GM12878 (cell line): ENCODE measurements at regions not wholly inside any gene's neighbourhood (a gene's known extent, or its start where the extent isn't known, plus 50 kb on each side); places are given as distances from the start of the nearest gene placed in this dataset.

Experiments used
- ATAC-seq: fragments of 200-7000 bp; cut with Tn5 transposase; 3 replicates; pipeline ENCODE4 v1.9.1; 2020; ENCODE audit warnings: mild to moderate bottlenecking, moderate library complexity
- BruUV-seq: library from RNA; stranded (reverse); fragments of 400-500 nt; replicated peaks from 2 replicates; lab custom pipeline; 2021; lab: Mats Ljungman, UMichigan
- CTCF ChIA-PET: fragments of 300-600 bp; sonication (Branson Sonifier 250); formaldehyde crosslinking; extraction: SDS; loops from one replicate; lab custom pipeline; 2021; ENCODE audit warnings: inconsistent platforms; lab: Yijun Ruan, JAX
- POLR2A ChIA-PET: fragments of 350-600 bp; formaldehyde crosslinking; extraction: SDS; loops from one replicate; lab custom pipeline; 2021; ENCODE audit warnings: inconsistent platforms; lab: Charles Lee
- RAD21 ChIA-PET: fragments of 300-600 bp; sonication (Branson Sonifier 250); formaldehyde crosslinking; loops from one replicate; lab custom pipeline; 2023; ENCODE audit warnings: antibody characterized with exemption; ENCODE audit not compliant: unreplicated experiment; lab: Charles Lee
- SMC1A ChIA-PET: fragments of 300-600 bp; sonication (Branson Sonifier 250); formaldehyde crosslinking; loops from one replicate; lab custom pipeline; 2023; ENCODE audit not compliant: unreplicated experiment, uncharacterized antibody; lab: Charles Lee
- DNase-seq: peaks from one replicate; pipeline ENCODE4 v3.0.0-alpha.2; 2011; ENCODE audit warnings: low read depth, low spot score
- FAIRE-seq: peaks from 3 replicates; lab custom pipeline; 2011; peaks lifted over from hg19 to GRCh38; lab: Jason Lieb, UNC
- H2AFZ ChIP-seq: 2 replicates; pipeline ENCODE4 v1.6.0; 2011; ENCODE audit warnings: low read depth, low read length, control low read depth; ENCODE audit not compliant: control insufficient read depth
- H3K27ac ChIP-seq: 2 replicates; pipeline ENCODE4 v1.5.1; 2011; ENCODE audit warnings: control low read depth; ENCODE audit not compliant: control insufficient read depth, insufficient read depth
- H3K27me3 ChIP-seq, 2 experiments: replicated peaks in 1 of 2; 2 replicates each; pipeline versions ENCODE4 v1.6.0 to v1.6.1; 2011; ENCODE audit warnings: low read length in 1 of 2; ENCODE audit not compliant: control insufficient read depth in 2 of 2, insufficient read depth in 2 of 2
- H3K36me3 ChIP-seq, 2 experiments: 2 replicates each; pipeline ENCODE4 v1.5.1; 2011; ENCODE audit warnings: low read length in 1 of 2; ENCODE audit not compliant: control insufficient read depth in 2 of 2, insufficient read depth in 2 of 2
- H3K4me1 ChIP-seq: 2 replicates; pipeline ENCODE4 v1.6.1; 2011; ENCODE audit warnings: mild to moderate bottlenecking, low read length, moderate library complexity, mixed read lengths; ENCODE audit not compliant: control insufficient read depth, insufficient read depth
- H3K4me2 ChIP-seq: 2 replicates; pipeline ENCODE4 v1.6.0; 2011; ENCODE audit warnings: control low read depth; ENCODE audit not compliant: control insufficient read depth, insufficient read depth
- H3K4me3 ChIP-seq: fragments of 200-600 bp; sonication (generic); 2 replicates; pipeline ENCODE4 v1.5.1; 2016
- H3K79me2 ChIP-seq: 2 replicates; pipeline ENCODE4 v1.6.0; 2011; ENCODE audit warnings: low read length; ENCODE audit not compliant: control insufficient read depth, insufficient read depth
- H3K9ac ChIP-seq: 2 replicates; pipeline ENCODE4 v1.8.0; 2011; ENCODE audit warnings: low read length, control low read depth, mixed read lengths; ENCODE audit not compliant: control insufficient read depth, insufficient read depth
- H3K9me3 ChIP-seq: replicated peaks from 3 replicates; pipeline ENCODE4 v1.5.1; 2011; ENCODE audit warnings: mild to moderate bottlenecking, low read length; ENCODE audit not compliant: control insufficient read depth, insufficient read depth
- H4K20me1 ChIP-seq: 2 replicates; pipeline ENCODE4 v1.6.0; 2011; ENCODE audit not compliant: control insufficient read depth, insufficient read depth
- EP300 ChIP-seq, 2 experiments: fragments of 150-350 bp in 1 of 2; IDR thresholded peaks; 2 replicates each; pipeline ENCODE4 v1.6.1; 2011 to 2012; ENCODE audit warnings: low read depth in 2 of 2, low read length in 2 of 2, borderline replicate concordance in 1 of 2, improper control_type of control experiment in 1 of 2, inconsistent platforms in 1 of 2; ENCODE audit not compliant: control insufficient read depth in 1 of 2
- GABPA ChIP-seq: IDR thresholded peaks from 2 replicates; pipeline ENCODE4 v1.6.1; 2014; ENCODE audit warnings: antibody characterized with exemption, low read depth, mild to moderate bottlenecking, inconsistent platforms
- LARP7 ChIP-seq: fragments of 450-650 bp; IDR thresholded peaks from 2 replicates; pipeline ENCODE4 v1.6.1; 2017; ENCODE audit warnings: mild to moderate bottlenecking
- NFIC ChIP-seq: IDR thresholded peaks from 2 replicates; pipeline ENCODE4 v1.6.1; 2012; ENCODE audit warnings: low read depth, mild to moderate bottlenecking, inconsistent platforms, low read length, moderate library complexity
- NFYB ChIP-seq: IDR thresholded peaks from 2 replicates; pipeline ENCODE4 v1.6.1; 2011; ENCODE audit warnings: low read depth, mild to moderate bottlenecking, low read length, improper control_type of control experiment, moderate library complexity; ENCODE audit not compliant: insufficient read depth
- NR2C1 ChIP-seq: fragments of 450-650 bp; IDR thresholded peaks from 2 replicates; pipeline ENCODE4 v1.6.1; 2017; ENCODE audit warnings: antibody characterized with exemption, mild to moderate bottlenecking, moderate library complexity
- PAX8 ChIP-seq: fragments of 450-650 bp; IDR thresholded peaks from 2 replicates; pipeline ENCODE4 v1.6.1; 2017; ENCODE audit warnings: mild to moderate bottlenecking, moderate library complexity
- RAD51 ChIP-seq: fragments of 450-650 bp; IDR thresholded peaks from 2 replicates; pipeline ENCODE4 v1.6.1; 2016; ENCODE audit warnings: moderate library complexity, mild to moderate bottlenecking, inconsistent platforms
- RCOR1 ChIP-seq: conservative IDR thresholded peaks from 2 replicates; pipeline ENCODE4 v1.6.1; 2012; ENCODE audit warnings: low read depth, low read length, improper control_type of control experiment
- SP1 ChIP-seq: IDR thresholded peaks from one replicate; pipeline ENCODE4 v1.6.1; 2011; ENCODE audit warnings: low read depth, low read length
- STAT1 ChIP-seq: fragments of 450-650 bp; conservative IDR thresholded peaks from 2 replicates; pipeline ENCODE4 v1.6.1; 2014; ENCODE audit warnings: antibody characterized with exemption, mild to moderate bottlenecking
- TARDBP ChIP-seq: IDR thresholded peaks from 2 replicates; pipeline ENCODE4 v1.6.1; 2016; ENCODE audit warnings: borderline replicate concordance
- WRNIP1 ChIP-seq: IDR thresholded peaks from 2 replicates; pipeline ENCODE4 v1.6.1; 2011; ENCODE audit warnings: low read depth, low read length, improper control_type of control experiment, borderline replicate concordance
- ZZZ3 ChIP-seq: IDR thresholded peaks from 2 replicates; pipeline ENCODE4 v1.6.1; 2011; ENCODE audit warnings: low read depth; ENCODE audit not compliant: control insufficient read depth, insufficient read length
- WGBS: methylation state at CpG from one replicate; pipeline ENCODE4 v1.1.6; 2016; ENCODE audit warnings: low lambda C conversion rate; ENCODE audit not compliant: insufficient replicate concordance, insufficient coverage; ENCODE audit errors: missing lambda C conversion rate; 5-methylcytosine and 5-hydroxymethylcytosine counted together
- in situ Hi-C: fragments of 300-500 bp; cut with MboI; formaldehyde crosslinking; loops from 9 replicates; pipeline ENCODE4 v1.14.3; 2018; ENCODE audit warnings: mixed read lengths
- intact Hi-C: fragments of 100-400 bp; cut with micrococcal nuclease; formaldehyde crosslinking; loops from one replicate; pipeline ENCODE4 v1.14.2; 2022; ENCODE audit not compliant: unreplicated experiment
- TF ChIP-seq, protein P1 (sequence below): fragments of 450-650 bp; IDR thresholded peaks from 2 replicates; pipeline ENCODE4 v1.6.1; 2017; ENCODE audit warnings: antibody characterized with exemption, mild to moderate bottlenecking, moderate library complexity
- TF ChIP-seq, protein P2 (sequence below): IDR thresholded peaks from 2 replicates; pipeline ENCODE4 v1.6.1; 2011; ENCODE audit warnings: low read depth, low read length, improper control_type of control experiment, borderline replicate concordance
- TF ChIP-seq, protein P3 (sequence below): fragments of 450-650 bp; IDR thresholded peaks from 2 replicates; pipeline ENCODE4 v1.6.1; 2017; ENCODE audit warnings: mild to moderate bottlenecking
- TF ChIP-seq, protein P4 (sequence below): IDR thresholded peaks from 2 replicates; pipeline ENCODE4 v1.6.1; 2012; ENCODE audit warnings: low read length, inconsistent platforms

DNA sequence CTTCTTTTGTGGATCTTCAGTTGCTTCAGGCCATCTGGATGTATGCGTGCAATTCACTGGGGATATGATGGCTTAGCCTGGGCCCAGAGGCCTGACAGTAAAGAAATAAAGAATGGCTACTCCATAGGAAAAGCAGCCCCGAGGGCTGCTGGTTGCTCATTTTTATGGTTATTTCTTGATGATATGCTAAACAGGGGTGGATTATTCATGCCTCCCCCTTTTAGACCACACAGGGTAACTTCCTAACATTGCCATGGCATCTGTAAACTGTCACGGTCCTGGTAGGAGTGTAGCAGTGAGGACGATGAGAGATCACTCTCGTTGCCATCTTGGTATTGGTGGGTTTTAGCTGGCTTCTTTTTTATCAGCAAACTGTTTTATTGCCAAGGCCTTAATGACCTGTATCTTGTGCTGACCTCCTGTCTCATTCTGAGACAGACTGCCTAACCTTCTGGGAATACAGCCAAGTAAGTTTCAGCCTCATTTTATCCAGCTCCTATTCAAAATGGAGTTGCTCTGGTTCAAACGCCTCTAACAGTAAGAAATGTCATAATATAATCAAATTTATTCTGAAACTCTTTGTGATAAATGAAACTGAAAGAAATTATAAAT, 60.5 kb downstream of the DSEL start:
- ATAC-seq = no peak
- POLR2A ChIA-PET = no interaction called here
- TF ChIP-seq, protein P1, sequence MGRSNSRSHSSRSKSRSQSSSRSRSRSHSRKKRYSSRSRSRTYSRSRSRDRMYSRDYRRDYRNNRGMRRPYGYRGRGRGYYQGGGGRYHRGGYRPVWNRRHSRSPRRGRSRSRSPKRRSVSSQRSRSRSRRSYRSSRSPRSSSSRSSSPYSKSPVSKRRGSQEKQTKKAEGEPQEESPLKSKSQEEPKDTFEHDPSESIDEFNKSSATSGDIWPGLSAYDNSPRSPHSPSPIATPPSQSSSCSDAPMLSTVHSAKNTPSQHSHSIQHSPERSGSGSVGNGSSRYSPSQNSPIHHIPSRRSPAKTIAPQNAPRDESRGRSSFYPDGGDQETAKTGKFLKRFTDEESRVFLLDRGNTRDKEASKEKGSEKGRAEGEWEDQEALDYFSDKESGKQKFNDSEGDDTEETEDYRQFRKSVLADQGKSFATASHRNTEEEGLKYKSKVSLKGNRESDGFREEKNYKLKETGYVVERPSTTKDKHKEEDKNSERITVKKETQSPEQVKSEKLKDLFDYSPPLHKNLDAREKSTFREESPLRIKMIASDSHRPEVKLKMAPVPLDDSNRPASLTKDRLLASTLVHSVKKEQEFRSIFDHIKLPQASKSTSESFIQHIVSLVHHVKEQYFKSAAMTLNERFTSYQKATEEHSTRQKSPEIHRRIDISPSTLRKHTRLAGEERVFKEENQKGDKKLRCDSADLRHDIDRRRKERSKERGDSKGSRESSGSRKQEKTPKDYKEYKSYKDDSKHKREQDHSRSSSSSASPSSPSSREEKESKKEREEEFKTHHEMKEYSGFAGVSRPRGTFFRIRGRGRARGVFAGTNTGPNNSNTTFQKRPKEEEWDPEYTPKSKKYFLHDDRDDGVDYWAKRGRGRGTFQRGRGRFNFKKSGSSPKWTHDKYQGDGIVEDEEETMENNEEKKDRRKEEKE = no peak
- TF ChIP-seq RAD51 (no peak), RCOR1 (no peak), SP1 (no peak), WRNIP1 (no peak), EP300 (IDR thresholded peaks at IDR 0.05; ENCODE audit: borderline replicate concordance in 1 of 2, control insufficient read depth in 1 of 2, low read depth in 2 of 2, low read length in 2 of 2) (no peak), NR2C1 (no peak), TARDBP (no peak), GABPA (no peak), STAT1 (no peak), LARP7 (no peak), NFYB (no peak), PAX8 (no peak), ZZZ3 (no peak), NFIC (no peak)
- TF ChIP-seq, protein P2, sequence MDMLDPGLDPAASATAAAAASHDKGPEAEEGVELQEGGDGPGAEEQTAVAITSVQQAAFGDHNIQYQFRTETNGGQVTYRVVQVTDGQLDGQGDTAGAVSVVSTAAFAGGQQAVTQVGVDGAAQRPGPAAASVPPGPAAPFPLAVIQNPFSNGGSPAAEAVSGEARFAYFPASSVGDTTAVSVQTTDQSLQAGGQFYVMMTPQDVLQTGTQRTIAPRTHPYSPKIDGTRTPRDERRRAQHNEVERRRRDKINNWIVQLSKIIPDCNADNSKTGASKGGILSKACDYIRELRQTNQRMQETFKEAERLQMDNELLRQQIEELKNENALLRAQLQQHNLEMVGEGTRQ = no peak
- TF ChIP-seq, protein P3, sequence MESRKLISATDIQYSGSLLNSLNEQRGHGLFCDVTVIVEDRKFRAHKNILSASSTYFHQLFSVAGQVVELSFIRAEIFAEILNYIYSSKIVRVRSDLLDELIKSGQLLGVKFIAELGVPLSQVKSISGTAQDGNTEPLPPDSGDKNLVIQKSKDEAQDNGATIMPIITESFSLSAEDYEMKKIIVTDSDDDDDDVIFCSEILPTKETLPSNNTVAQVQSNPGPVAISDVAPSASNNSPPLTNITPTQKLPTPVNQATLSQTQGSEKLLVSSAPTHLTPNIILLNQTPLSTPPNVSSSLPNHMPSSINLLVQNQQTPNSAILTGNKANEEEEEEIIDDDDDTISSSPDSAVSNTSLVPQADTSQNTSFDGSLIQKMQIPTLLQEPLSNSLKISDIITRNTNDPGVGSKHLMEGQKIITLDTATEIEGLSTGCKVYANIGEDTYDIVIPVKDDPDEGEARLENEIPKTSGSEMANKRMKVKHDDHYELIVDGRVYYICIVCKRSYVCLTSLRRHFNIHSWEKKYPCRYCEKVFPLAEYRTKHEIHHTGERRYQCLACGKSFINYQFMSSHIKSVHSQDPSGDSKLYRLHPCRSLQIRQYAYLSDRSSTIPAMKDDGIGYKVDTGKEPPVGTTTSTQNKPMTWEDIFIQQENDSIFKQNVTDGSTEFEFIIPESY = no peak
- TF ChIP-seq, protein P4, sequence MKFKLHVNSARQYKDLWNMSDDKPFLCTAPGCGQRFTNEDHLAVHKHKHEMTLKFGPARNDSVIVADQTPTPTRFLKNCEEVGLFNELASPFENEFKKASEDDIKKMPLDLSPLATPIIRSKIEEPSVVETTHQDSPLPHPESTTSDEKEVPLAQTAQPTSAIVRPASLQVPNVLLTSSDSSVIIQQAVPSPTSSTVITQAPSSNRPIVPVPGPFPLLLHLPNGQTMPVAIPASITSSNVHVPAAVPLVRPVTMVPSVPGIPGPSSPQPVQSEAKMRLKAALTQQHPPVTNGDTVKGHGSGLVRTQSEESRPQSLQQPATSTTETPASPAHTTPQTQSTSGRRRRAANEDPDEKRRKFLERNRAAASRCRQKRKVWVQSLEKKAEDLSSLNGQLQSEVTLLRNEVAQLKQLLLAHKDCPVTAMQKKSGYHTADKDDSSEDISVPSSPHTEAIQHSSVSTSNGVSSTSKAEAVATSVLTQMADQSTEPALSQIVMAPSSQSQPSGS = no peak

More for the DNA sequence above, 60.5 kb downstream of the DSEL start:
- ChIA-PET CTCF (no interaction called here), SMC1A (no interaction called here), RAD21 (no interaction called here)
- Histone ChIP-seq H3K9ac (no peak overlapping the region), H4K20me1 (no peaks in the 10 kb centered on the region), H3K4me2 (no peak overlapping the region), H3K79me2 (no peaks in the 10 kb centered on the region), H3K9me3 (no peaks in the 10 kb centered on the region), H3K4me1 (no peaks in the 10 kb centered on the region), H3K36me3 (no peaks in the 10 kb centered on the region), H3K27me3 (no peaks in the 10 kb centered on the region), H3K27ac (no peak overlapping the region), H2AFZ (no peak overlapping the region), H3K4me3 (no peak overlapping the region)
- BruUV-seq = no TSS peak
- WGBS = 0% methylated on average over 6 of the region's 6 CpGs
- DNase-seq = no peak
- intact Hi-C loops = no loop called here
- in situ Hi-C loops = no loop called here
- FAIRE-seq = no peak
